ENCODE measurements at regions not wholly inside any gene's neighbourhood (a gene's known extent, or its start where the extent isn't known, plus 50 kb on each side); places are given as distances from the start of the nearest gene placed in this dataset.

DNA sequence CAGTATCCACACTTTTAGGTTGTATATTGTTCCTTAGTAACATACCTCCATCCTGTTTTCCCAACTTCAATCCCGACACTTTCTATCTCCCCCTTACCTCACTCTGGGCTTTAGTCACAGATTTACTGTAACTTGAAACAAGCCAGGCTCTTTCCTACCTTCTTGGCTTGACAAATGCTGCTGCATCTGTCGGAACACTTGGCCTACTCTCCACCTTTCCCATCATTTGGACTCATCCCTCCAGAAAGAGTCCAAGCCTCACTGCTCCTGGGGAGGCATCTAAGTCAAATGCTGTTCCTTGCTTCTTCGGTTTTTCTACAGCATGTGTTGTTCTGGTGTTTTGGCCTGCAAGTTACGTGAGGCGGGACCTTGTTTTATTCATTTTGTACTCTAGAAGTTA is 142.4 kb downstream of the DACT1 start:
- TF ChIP-seq GATA2 (IDR thresholded peaks at IDR 0.05; ENCODE audit: low read depth, low read length) (no peak), GATA3 (IDR thresholded peaks at IDR 0.05; ENCODE audit: low read depth, low read length) (no peak)
